ENCODE measurements at regions not wholly inside any gene's neighbourhood (a gene's known extent, or its start where the extent isn't known, plus 50 kb on each side); places are given as distances from the start of the nearest gene placed in this dataset.

- DNase-seq (ENCODE audit: low read depth) = no peak
Measured at GRCh38 chr10:4482659-4483058, 343.3 kb upstream of the AKR1E2 start.

DNA sequence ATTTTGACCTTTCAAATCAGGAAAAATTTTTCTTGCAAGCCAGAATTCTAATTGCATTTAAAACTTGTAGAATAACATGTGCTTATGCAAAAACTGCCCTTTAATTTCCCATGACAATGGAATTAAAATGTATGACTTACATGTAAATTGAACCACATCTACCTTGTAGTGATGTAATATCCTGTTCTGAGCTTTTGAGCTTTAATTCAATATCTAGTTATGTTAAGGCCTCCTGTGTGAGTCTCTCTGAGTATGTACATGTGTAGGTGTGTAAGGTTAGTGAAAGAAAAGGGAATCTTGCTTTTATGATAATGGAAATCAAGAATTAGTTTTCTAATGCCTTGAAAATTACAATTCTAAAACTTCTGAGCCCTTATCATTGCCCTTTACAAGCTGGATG is 344.8 kb upstream of the AKR1E2 start:
- no peak for DNase-seq (ENCODE audit: low read depth)

DNA sequence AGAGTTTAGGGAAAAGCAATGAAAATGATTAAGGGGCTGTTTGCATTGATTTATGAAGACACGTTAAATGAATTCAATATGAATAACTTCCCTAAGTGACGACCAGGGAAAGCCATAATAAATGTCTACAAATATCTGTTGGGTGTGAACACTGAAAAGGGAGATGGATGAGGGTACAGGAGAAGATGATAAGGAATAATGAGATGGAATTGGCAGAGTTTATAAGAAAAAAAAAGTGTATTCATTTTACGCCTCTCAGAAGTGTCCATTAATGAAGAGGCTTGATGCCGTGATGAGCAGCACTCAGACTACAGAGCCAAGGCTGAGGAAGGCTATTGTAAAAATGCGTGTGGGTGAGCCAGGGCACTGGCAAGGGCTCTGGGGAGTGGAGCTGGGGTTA is 346.7 kb upstream of the AKR1E2 start:
- no peak for DNase-seq (ENCODE audit: low read depth)

GRCh38 chr10:4477664-4478063 is 348.3 kb upstream of the AKR1E2 start:
- DNase-seq (ENCODE audit: low read depth) = no peak

DNA sequence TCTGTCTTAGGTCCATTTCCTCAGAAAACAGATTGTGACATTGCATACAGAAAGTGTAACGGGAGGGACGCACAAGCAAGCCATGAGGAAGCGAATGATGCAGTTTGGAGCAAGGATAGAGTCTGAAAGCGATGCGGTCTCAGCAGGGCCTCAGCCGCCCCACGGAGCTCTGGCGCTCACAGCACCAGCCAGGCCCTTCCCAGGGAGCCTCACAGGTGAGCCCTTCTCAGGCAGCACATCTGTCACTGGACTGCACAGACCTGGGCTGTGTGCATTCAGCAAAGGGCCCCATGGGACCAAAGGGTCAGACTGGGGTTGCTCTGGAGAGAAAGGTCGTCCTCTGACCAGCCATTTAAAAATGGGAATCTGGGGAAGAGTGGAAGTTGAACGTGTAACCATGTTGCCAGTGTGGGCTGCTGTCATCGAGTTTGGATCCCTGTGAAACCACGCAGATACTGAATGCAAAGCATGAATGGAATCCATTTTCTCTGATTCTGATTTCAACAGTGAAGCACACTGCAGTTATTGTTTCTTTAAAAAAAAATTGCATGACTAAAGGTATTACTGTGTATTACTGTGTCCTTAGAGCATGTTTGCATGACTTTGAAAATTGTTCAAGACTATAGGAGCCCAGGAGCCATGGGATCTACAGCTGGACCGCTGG is 350.0 kb upstream of the AKR1E2 start:
- peak; percentile 27 for DNase-seq (ENCODE audit: low read depth)

DNA sequence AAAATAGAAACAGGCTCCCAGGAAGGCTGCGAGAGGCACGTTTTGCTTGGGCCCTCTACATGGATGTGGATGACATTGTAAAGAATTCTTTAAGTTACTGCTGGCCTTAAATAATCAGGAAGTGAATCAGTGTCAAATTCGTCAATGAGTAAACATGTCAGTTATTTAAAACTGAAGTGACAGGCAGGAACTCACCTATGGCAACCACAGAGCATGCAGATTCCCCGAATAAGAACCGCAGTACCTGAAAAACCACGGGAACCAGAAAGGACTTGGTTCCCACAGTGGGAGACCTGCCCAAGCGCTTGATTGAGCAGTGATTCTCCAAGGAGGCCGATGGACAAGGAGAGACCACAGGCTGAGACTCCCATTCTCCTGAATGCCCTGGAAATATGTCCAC is 351.2 kb upstream of the AKR1E2 start:
- no peak for DNase-seq (ENCODE audit: low read depth)

DNA sequence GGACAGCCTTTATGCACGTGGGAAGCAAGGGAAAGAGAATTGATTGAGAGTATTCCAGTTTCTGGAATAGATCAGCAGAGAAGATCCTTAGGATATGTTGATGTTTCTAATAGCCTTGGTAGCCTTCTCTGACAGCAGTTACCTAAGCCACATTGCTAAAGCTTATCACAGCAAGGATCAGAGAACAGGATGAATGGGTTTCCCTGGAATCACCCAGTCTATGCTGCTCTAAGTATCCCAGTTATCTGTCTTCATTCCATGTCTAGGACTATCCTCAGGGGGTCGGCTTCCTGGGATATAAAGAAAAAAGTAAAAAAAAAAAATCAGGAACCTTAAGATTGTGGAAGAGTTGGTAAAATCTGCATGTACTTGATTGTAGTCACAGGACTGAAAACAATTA is 352.0 kb upstream of the AKR1E2 start:
- peak; percentile 42 for DNase-seq (ENCODE audit: low read depth)

DNA sequence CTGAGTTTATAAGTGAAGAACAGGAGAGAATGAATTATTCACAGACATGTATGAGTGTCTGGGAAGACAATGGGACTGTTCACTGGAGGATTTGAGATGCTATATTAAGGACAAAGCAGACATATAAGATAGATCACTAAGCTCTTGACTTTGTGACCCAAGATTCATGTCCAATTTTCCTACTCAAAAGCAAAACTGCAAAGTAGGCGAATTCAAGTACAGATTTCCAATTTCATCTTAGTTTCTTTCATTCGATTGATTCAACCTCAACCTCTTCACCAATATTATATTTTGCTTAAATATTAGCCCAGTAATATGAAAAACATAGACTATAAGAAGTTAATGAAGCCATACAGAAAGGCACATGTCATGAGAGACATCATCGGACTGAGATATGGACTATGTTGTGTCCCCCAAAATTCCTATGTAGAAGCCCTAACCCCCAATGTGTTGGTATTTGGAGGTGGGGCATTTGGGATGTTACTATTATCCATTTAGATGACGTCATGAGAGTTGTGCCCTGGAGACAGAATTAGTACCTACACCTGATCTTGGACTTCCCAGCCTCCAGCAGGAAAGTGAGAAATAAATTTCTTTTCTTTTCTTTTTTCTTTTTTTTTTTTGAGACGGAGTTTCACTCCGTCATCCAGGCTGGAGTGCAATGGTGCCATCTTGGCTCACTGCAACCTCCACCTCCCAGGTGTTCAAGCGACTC is 353.7 kb upstream of the AKR1E2 start:
- DNase-seq (ENCODE audit: low read depth) = no peak

DNA sequence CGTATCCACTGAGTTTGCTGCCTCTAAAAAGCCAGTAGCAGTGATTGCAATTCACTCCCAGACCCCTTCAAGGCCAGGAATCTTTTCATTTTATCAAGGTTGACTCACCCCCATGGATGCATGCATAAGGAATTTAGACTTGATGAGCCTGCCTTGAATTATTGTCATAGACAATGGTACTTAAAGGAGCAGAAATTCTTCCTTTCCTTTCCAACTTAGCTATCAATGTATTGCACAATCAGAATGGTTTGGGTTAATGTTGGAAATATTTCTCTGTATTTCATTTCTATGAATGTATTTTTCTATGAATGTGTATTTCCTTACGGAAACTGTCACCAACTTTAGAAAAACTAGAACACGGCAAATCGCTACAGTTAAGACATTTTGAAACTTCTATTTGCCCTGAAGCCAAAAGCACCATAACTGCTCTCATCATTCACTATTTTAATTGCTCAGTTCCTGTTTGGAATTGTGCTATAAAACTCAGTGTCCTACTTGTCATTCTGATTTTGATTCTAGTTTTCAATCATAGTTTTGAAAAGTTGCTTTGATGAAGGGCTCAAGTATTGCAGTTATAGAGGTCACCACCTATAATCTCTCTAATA is 355.7 kb upstream of the AKR1E2 start:
- peak; percentile 94 for DNase-seq (ENCODE audit: low read depth)

- DNase-seq (ENCODE audit: low read depth) = no peak
Measured at GRCh38 chr10:4467481-4467880, 358.5 kb upstream of the AKR1E2 start.

- no peak for DNase-seq (ENCODE audit: low read depth)
Measured at GRCh38 chr10:4460267-4460666, 365.7 kb upstream of the AKR1E2 start.

- DNase-seq (ENCODE audit: low read depth) = peak; percentile 16
Measured at GRCh38 chr10:4459531-4459930, 366.5 kb upstream of the AKR1E2 start.

- no peak for DNase-seq (ENCODE audit: low read depth)
Measured at GRCh38 chr10:4457597-4457996, 368.4 kb upstream of the AKR1E2 start.

DNA sequence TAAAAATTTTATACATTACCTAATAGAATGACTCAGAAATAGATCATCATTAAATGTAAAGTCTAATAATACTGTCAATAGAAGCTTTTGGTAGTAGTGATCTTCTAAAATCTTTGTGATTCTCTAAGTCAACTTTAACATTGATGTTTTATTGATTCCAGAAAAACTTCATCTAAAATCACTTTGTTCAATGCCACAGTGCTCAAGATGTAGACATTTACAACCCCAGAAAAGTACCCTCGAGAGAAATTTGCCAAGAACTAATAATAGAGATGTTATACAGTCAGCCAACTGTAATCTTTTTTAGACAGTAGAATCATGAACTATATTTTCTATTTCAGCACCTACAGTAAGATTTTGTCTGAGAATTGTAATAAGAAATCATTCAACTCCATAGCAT is 369.2 kb upstream of the AKR1E2 start:
- DNase-seq (ENCODE audit: low read depth) = no peak

DNA sequence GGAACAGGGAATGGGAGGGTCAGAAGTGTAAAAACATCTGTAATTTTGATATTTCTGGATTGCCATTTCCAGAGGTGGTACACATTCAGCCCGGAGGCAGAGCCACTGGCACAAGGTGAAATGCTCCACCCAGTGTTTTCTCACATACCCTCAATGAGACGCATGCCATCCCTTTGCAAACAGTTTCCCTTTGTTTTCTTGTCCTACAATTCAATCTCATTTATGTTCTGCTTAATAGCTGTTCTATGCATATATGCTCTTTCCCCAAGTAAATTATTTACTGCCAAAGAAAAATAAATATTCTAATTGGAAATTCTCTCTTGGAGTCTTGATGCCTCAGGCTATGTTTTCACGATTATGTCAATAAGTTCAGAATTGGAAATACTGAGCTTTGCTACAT is 369.7 kb upstream of the AKR1E2 start:
- DNase-seq (ENCODE audit: low read depth) = no peak

DNA sequence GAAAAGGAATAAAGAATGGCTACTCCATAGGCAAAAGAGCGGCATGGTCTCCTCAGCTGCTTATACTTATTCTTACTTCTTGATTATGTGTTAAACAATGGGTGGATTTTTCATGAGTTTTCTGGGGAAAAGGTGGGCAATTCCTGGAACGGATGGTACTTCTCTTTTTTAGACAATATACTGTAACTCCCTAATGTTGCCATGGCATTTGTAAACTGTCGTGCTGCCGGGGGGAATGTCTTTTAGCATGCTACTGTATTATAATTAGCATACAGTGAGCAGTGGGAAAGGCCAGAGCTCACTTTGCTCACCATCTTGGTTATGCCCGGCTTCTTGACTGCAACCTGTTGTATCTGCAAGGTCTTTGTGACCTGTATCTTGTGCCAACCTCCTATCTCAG is 372.1 kb upstream of the AKR1E2 start:
- DNase-seq (ENCODE audit: low read depth) = no peak

DNA sequence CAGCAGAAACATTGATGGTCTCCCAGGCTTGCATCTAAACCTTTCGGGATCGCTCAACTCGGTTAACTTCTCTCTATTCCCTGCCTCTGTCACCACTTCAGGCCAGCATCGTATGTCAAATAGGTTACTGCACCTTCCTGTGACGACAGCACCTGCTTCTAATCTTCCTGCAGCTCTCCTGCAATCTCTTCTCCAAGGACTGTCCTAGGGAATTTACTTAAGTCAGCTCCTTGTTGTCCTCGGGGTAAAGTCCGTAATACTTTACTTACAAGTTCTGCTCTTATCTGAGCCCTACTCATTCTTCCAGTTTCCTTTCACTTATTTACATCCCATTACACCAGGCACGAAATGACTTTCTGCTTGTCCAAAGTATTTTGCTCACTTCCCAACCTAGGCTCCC is 372.7 kb upstream of the AKR1E2 start:
- DNase-seq (ENCODE audit: low read depth) = no peak

- DNase-seq (ENCODE audit: low read depth) = peak; percentile 89
Measured at GRCh38 chr10:4450981-4451908, 374.8 kb upstream of the AKR1E2 start.

DNA sequence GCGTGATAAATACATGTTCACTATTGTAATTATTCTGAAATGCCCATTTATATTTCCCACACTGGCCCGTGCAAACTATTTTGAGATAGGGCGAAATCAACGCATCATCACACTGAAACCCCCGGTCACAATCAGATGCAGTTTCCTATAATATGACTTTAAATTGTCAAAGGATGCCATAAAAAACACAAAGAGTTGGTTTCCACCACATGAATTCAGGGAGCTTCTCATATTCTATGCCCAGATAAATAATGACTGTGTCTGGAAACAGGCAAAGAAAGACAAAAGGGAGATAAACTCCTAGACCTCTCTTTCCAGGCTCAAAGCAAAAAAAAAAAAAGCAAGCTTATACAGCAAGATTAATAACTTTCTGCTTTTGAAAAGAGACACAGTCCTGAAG is 375.8 kb upstream of the AKR1E2 start:
- DNase-seq (ENCODE audit: low read depth) = no peak

DNA sequence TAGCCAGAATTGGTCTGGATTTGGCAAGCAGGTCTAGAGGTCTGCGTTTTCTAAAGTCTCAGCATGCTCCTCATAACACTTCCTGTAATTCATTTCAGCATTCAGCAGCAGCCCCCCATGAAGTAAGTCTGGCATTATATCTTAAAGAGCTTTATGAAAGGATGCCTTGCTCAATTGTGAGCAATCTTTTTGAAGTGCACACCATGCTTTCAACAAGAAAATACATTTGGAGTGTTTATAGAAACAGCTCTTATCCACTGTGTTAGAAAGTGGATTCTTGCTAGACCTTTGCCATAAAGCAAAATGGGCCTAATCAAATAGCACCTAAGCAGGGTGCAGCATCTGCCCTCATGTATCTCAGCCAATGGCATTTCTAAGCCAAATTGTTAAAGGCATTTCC is 378.0 kb upstream of the AKR1E2 start:
- no peak for DNase-seq (ENCODE audit: low read depth)

DNA sequence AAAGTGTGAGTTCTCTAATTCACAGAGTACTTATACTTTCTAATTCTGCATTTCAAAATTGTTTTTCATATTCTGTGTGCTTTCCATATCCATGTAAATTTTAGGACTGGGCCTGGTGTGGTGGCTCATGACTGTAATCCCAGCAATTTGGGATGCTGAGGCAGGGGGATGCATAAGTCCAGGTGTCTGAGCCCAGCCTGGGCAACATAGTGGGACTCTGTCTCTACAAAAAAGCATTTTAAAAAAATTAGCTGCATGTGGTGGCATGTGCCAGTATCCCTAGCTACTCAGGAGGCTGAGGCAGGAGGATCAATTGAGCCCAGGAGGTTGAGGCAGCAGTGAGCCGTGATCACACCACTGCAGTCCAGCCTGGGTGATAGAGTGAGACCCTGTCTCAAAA is 382.6 kb upstream of the AKR1E2 start:
- no peak for DNase-seq (ENCODE audit: low read depth)

GRCh38 chr10:4442296-4442695 is 383.7 kb upstream of the AKR1E2 start:
- no peak for DNase-seq (ENCODE audit: low read depth)

DNA sequence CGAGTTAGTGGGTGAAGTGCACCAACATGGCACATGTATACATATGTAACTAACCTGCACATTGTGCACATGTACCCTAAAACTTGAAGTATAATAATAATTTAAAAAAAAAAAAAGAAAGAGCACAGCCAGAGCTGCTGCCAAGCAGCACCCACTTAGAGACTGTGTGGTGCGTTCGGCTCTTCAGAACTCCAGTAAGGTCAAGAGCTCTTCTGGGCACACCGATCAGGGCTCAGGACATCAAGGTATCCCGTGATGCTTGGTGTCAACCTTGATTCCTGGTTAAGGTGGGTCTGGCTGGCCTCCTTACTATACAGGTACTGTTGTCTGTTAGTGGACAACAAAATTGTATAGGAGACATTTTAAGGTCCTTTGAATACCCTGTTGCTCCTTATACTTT is 385.7 kb upstream of the AKR1E2 start:
- no peak for DNase-seq (ENCODE audit: low read depth)

Data from EH (cell line).